ENCODE measurements at regions not wholly inside any gene's neighbourhood (a gene's known extent, or its start where the extent isn't known, plus 50 kb on each side); places are given as distances from the start of the nearest gene placed in this dataset.

- no peak for TF ChIP-seq CTCF (IDR thresholded peaks at IDR 0.05)
- no peak for TF ChIP-seq POLR2A (IDR thresholded peaks at IDR 0.05)
Observed at GRCh38 chr13:46953941-46954340, 57.1 kb upstream of the HTR2A start.
